ENCODE measurements at regions not wholly inside any gene's neighbourhood (a gene's known extent, or its start where the extent isn't known, plus 50 kb on each side); places are given as distances from the start of the nearest gene placed in this dataset.

DNA sequence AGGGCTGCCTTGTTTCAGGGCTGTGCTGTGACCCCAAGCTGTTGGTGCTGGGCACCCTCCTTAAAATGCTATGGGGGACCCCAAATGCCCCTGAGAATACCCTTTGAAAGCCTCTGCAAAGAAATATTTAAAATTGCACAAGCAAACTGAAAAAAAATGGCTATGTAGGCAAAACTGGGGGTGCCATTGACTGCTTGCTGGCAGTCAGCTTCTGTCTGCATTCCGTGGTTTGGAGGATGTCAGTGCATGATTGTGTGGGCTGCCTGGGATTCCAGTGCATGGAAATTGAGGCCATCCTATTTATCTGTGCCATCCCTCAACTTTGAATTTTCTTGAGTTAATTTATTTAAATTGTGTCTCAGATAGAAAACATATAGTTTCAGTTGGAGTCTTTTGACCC lies 113.7 kb upstream of the RTL1 start:
- Mint-ChIP-seq H3K4me3 (no peak overlapping the region), H3K36me3 (ENCODE audit: low read depth) (no peaks in the 10 kb centered on the region), H3K27me3 (ENCODE audit: low read depth) (peaks cover 8% of the 10 kb centered on the region), H3K4me1 (peaks cover 4% of the 10 kb centered on the region), H3K27ac (no peak overlapping the region), H3K9me3 (peaks cover 7% of the 10 kb centered on the region)
- TF ChIP-seq, protein P1, sequence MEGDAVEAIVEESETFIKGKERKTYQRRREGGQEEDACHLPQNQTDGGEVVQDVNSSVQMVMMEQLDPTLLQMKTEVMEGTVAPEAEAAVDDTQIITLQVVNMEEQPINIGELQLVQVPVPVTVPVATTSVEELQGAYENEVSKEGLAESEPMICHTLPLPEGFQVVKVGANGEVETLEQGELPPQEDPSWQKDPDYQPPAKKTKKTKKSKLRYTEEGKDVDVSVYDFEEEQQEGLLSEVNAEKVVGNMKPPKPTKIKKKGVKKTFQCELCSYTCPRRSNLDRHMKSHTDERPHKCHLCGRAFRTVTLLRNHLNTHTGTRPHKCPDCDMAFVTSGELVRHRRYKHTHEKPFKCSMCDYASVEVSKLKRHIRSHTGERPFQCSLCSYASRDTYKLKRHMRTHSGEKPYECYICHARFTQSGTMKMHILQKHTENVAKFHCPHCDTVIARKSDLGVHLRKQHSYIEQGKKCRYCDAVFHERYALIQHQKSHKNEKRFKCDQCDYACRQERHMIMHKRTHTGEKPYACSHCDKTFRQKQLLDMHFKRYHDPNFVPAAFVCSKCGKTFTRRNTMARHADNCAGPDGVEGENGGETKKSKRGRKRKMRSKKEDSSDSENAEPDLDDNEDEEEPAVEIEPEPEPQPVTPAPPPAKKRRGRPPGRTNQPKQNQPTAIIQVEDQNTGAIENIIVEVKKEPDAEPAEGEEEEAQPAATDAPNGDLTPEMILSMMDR (IDR thresholded peaks at IDR 0.05; ENCODE audit: unreplicated experiment in 3 of 3) = no peak

DNA sequence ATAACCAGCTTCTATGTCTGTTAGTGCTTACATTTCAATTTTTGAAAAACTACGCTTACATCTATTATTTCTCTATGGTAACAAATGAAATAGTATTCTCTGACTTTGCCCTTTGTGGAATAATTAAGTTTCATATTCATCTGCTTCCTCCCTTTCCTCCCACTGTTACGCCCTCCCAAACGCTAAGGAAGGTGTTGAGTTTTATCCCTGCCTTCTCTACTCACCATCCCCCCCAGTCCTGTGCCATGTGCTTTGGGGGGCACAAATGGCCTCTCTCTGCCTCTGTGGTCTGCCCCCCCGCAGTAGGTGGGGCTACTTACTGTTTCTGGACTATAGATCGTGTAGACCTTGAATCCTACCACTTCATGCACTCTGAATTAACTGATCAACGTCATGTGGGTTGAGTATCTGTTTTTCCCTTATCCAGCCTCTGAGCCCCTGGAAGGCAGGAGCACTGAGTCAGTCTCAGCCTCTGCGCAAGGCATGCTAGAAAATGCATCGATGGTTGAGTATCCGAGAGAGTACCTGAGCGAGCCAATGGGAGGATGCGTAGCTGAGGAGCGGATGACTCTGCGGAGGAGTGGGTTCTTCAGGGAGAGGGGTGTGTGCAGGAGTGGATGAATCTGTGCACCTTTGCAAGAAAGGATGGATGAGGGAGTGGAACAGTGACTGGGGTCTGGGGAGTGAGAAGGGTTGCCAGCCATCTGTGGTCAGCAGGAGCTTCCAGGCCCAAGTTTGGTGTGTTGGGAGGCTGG lies 114.5 kb upstream of the RTL1 start:
- Mint-ChIP-seq H3K36me3 (ENCODE audit: low read depth) (no peaks in the 10 kb centered on the region), H3K27me3 (ENCODE audit: low read depth) (peaks cover 4% of the 10 kb centered on the region), H3K9me3 (peaks cover 5% of the 10 kb centered on the region), H3K27ac (no peak overlapping the region), H3K4me3 (no peak overlapping the region), H3K4me1 (peaks cover 4% of the 10 kb centered on the region)
- TF ChIP-seq, protein P1 (IDR thresholded peaks at IDR 0.05; ENCODE audit: unreplicated experiment in 3 of 3) = no peak

DNA sequence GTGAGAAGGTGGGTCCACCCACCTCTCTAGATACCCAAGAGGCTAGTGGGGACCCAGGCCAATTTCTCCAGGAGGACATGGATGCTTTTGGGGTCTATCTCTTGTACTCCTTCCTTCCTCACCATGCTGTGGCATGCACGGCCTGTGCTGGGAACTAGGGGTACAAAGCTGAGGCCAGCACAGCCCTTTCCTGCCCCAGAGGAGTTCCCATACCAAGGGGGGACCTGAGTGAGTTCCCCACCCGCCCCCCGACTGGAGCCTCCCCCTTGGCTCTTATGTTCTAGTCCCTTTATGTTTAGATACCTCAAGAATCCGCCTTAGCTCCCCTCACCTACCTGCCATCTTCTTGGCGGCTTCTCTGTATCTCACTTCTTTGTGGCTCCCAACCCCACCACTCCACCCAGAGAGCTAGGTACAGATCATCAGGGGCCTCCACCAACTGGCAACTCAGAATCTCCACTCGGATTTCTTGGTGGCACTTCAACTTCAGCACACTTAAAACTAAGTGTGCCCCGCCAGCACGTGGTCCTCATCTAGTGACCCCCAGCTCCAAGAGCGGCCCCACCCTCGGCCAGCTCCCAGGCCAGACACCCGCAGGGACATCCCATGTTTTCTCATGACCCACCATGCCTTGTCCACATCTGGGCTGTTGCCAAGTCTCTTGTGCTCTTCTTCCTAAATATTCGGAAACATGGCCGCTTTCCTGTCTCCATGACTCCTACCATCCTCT lies 115.2 kb upstream of the RTL1 start:
- no peak overlapping the region for H3K27ac Mint-ChIP-seq
- H3K9me3 Mint-ChIP-seq = peaks cover 9% of the 10 kb centered on the region
- H3K36me3 Mint-ChIP-seq (ENCODE audit: low read depth) = no peaks in the 10 kb centered on the region
- no peak overlapping the region for H3K4me3 Mint-ChIP-seq
- peaks cover 7% of the 10 kb centered on the region for H3K27me3 Mint-ChIP-seq (ENCODE audit: low read depth)
- TF ChIP-seq, protein P1 (IDR thresholded peaks at IDR 0.05; ENCODE audit: unreplicated experiment in 3 of 3) = no peak
- peaks cover 4% of the 10 kb centered on the region for H3K4me1 Mint-ChIP-seq

DNA sequence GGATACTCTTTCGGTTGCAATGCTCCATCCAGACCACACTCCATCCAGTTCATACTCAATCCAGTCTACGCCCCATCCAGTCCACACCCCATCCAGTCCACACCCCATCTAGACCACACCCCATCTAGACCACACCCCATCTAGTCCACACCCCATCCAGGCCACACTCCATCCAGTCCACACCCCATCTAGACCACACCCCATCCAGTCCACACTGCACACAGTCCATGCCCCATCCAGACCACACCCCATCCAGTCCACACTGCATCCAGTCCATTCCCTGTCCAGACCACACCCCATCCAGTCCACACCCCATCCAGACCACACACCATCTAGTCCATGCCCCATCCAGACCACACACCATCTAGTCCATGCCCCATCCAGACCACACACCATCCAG lies 116.0 kb upstream of the RTL1 start:
- no peak overlapping the region for H3K27ac Mint-ChIP-seq
- TF ChIP-seq, protein P1 (IDR thresholded peaks at IDR 0.05; ENCODE audit: unreplicated experiment in 3 of 3) = no peak
- peaks cover 4% of the 10 kb centered on the region for H3K4me1 Mint-ChIP-seq
- no peaks in the 10 kb centered on the region for H3K36me3 Mint-ChIP-seq (ENCODE audit: low read depth)
- H3K4me3 Mint-ChIP-seq = no peak overlapping the region
- H3K9me3 Mint-ChIP-seq = peaks cover 16% of the 10 kb centered on the region
- H3K27me3 Mint-ChIP-seq (ENCODE audit: low read depth) = peaks cover 7% of the 10 kb centered on the region

DNA sequence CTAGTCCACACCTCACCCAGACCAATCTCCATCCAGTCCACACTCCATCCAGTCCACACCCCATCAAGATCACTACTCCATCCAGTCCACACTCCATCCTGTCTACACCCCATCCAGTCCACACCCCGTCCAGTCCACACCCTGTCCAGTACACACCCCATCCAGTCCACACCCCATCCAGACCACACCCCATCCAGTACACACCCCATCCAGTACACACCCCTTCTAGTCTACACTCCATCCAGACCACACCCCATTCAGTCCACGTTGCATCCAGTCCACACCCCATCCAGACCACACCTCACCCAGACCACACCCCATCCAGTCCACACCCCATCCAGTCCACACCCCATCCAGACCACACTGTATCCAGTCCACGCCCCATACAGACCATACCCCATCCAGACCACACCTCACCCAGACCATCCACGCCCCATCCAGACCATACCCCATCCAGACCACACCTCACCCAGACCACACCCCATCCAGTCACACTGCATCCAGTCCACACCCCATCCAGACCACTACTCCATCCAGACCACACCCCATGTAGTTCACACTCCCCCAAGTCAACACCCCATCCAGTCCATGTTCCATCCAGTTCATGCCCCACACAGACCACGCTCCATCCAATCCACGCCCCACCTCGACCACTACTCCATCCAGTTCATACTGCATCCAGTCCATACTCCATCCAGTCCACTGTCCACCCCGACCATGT lies 116.6 kb upstream of the RTL1 start:
- H3K27ac Mint-ChIP-seq = no peak overlapping the region
- H3K9me3 Mint-ChIP-seq = peaks cover 16% of the 10 kb centered on the region
- H3K4me3 Mint-ChIP-seq = no peak overlapping the region
- peaks cover 7% of the 10 kb centered on the region for H3K27me3 Mint-ChIP-seq (ENCODE audit: low read depth)
- H3K4me1 Mint-ChIP-seq = peaks cover 4% of the 10 kb centered on the region
- TF ChIP-seq, protein P1 (IDR thresholded peaks at IDR 0.05; ENCODE audit: unreplicated experiment in 3 of 3) = no peak
- H3K36me3 Mint-ChIP-seq (ENCODE audit: low read depth) = no peaks in the 10 kb centered on the region

Data from nephron (organoid).